ENCODE measurements at regions not wholly inside any gene's neighbourhood (a gene's known extent, or its start where the extent isn't known, plus 50 kb on each side); places are given as distances from the start of the nearest gene placed in this dataset.

- no peak overlapping the region for H3K23ac ChIP-seq (ENCODE audit: insufficient read length, low read depth, low read length)
- Mint-ChIP-seq H3K4me3 (no peak overlapping the region), H3K27me3 (ENCODE audit: low read depth) (no peaks in the 10 kb centered on the region), H3K9me3 (peaks cover 0 to 2% of the 10 kb centered on the region in 2 experiments; a peak in 4 of 5 replicates), H3K36me3 (ENCODE audit: insufficient read depth in 1 of 3, low read depth in 3 of 3) (peaks cover 0 to 9% (median 0%) of the 10 kb centered on the region in 3 experiments; a peak in 3 of 7 replicates), H3K27ac (no peak overlapping the region), H3K4me1 (no peaks in the 10 kb centered on the region)
- no peak overlapping the region for H3K9ac ChIP-seq (ENCODE audit: extremely low read depth, insufficient read length, low read length)
- H3T11ph ChIP-seq (ENCODE audit: low read length), result no peak overlapping the region
- H3K27me3 ChIP-seq (ENCODE audit: insufficient read depth, low read length), result no peaks in the 10 kb centered on the region
- H3K4me1 ChIP-seq (ENCODE audit: insufficient read depth, low read length), result no peaks in the 10 kb centered on the region
- H2BK120ac ChIP-seq (ENCODE audit: low read depth, low read length, poor library complexity, severe bottlenecking), result no peak overlapping the region
- no peaks in the 10 kb centered on the region for H3K9me3 ChIP-seq (ENCODE audit: control insufficient read depth, low read depth, low read length)
- H3K23me2 ChIP-seq (ENCODE audit: insufficient read length, low read depth, low read length, poor library complexity, severe bottlenecking), result no peaks in the 10 kb centered on the region
- H2BK20ac ChIP-seq (ENCODE audit: low read depth, low read length, poor library complexity, severe bottlenecking), result no peak overlapping the region
- H4K8ac ChIP-seq (replicated peaks; ENCODE audit: insufficient read length, low read depth, low read length), result no peak overlapping the region
- H3K18ac ChIP-seq (ENCODE audit: insufficient read length, low read depth, low read length), result no peak overlapping the region
- H2BK5ac ChIP-seq (ENCODE audit: insufficient read length, low read length), result no peak overlapping the region
- no peak overlapping the region for H3K14ac ChIP-seq (ENCODE audit: insufficient read depth, low read length)
- no peak for TF ChIP-seq CTCF (conservative IDR thresholded peaks at IDR 0.05)
- H3K56ac ChIP-seq (ENCODE audit: insufficient read length, low read depth, low read length), result no peak overlapping the region
- H4K20me1 ChIP-seq (ENCODE audit: control insufficient read depth, insufficient read depth, insufficient read length), result no peaks in the 10 kb centered on the region
- no CpG with 5 or more reads among the region's 30 CpGs for WGBS (ENCODE audit: extremely low coverage, insufficient read length, low lambda C conversion rate)
- H3K27ac ChIP-seq (ENCODE audit: insufficient read length, low read depth, low read length), result no peak overlapping the region
- no peaks in the 10 kb centered on the region for H3K79me1 ChIP-seq (ENCODE audit: insufficient read depth, low read depth, low read length, poor library complexity, severe bottlenecking)
- no peak overlapping the region for H3K4me2 ChIP-seq (ENCODE audit: insufficient read depth, insufficient read length, low read length)
- no peak overlapping the region for H2BK12ac ChIP-seq (ENCODE audit: insufficient read length, low read depth, low read length)
- no peak overlapping the region for H2AFZ ChIP-seq (ENCODE audit: low read length)
- no peak overlapping the region for H4K91ac ChIP-seq (ENCODE audit: insufficient read length, low read depth, low read length)
- no peak overlapping the region for H3K4ac ChIP-seq (ENCODE audit: low read depth, low read length)
- no peak overlapping the region for H4K5ac ChIP-seq (ENCODE audit: insufficient read length, low read depth, low read length)
- H2AK5ac ChIP-seq (ENCODE audit: insufficient read length, low read length), result no peak overlapping the region
- no peaks in the 10 kb centered on the region for H3K79me2 ChIP-seq (ENCODE audit: insufficient read depth, low read length)
- no peak overlapping the region for H2BK15ac ChIP-seq (ENCODE audit: low read depth, low read length)
- no peak for DNase-seq
Observed at GRCh38 chr5:66503203-66503789, 92.9 kb upstream of the MAST4 start.

Data from H9 (cell line).